PC-3 (cell line): ENCODE measurements at regions not wholly inside any gene's neighbourhood (a gene's known extent, or its start where the extent isn't known, plus 50 kb on each side); places are given as distances from the start of the nearest gene placed in this dataset.

Experiments
- ATAC-seq: fragments of 200-7000 bp; cut with Tn5 transposase; 2 replicates; pipeline ENCODE4 v1.9.1; 2020; ENCODE audit warnings: mild to moderate bottlenecking, moderate library complexity
- BruUV-seq: library from RNA; stranded (reverse); fragments of 400-500 nt; replicated peaks from 2 replicates; lab custom pipeline; 2021; lab: Mats Ljungman, UMichigan
- CTCF ChIA-PET: fragments of 300-600 bp; sonication (Branson Sonifier 250); formaldehyde crosslinking; loops from one replicate; lab custom pipeline; 2022; ENCODE audit warnings: antibody characterized with exemption; lab: Charles Lee
- POLR2A ChIA-PET: fragments of 300-600 bp; sonication (Branson Sonifier 250); formaldehyde crosslinking; loops from one replicate; lab custom pipeline; 2022; ENCODE audit warnings: antibody characterized with exemption; ENCODE audit not compliant: unreplicated experiment; lab: Charles Lee
- DNase-seq: peaks from one replicate; pipeline ENCODE4 v3.0.0-alpha.2; 2015
- H2AFZ ChIP-seq: fragments of 300-600 bp; sonication (generic); 2 replicates; pipeline ENCODE4 v1.6.0; 2016; ENCODE audit warnings: antibody characterized with exemption, low read length
- H3F3A ChIP-seq: fragments of 300-600 bp; sonication (generic); one replicate; pipeline ENCODE4 v1.6.0; 2017; ENCODE audit warnings: antibody characterized with exemption, low read length, control low read depth, mild to moderate bottlenecking; ENCODE audit not compliant: unreplicated experiment
- H3K27ac ChIP-seq: fragments of 300-600 bp; sonication (generic); 2 replicates; pipeline ENCODE4 v1.5.1; 2016; ENCODE audit warnings: mild to moderate bottlenecking, low read length
- H3K27me3 ChIP-seq: fragments of 300-600 bp; sonication (generic); 2 replicates; pipeline ENCODE4 v1.6.1; 2016; ENCODE audit warnings: low read length, mixed read lengths
- H3K36me3 ChIP-seq: fragments of 300-600 bp; sonication (generic); 2 replicates; pipeline ENCODE4 v1.6.1; 2016; ENCODE audit warnings: low read depth, mixed run types, low read length, mixed read lengths
- H3K4me1 ChIP-seq: fragments of 300-600 bp; sonication (generic); 2 replicates; pipeline ENCODE4 v1.5.1; 2016; ENCODE audit warnings: low read length; ENCODE audit not compliant: insufficient read depth
- H3K4me2 ChIP-seq: fragments of 300-600 bp; sonication (generic); 2 replicates; pipeline ENCODE4 v1.6.0; 2016; ENCODE audit warnings: low read length
- H3K4me3 ChIP-seq: fragments of 300-600 bp; sonication (generic); 2 replicates; pipeline ENCODE4 v1.5.1; 2016; ENCODE audit warnings: mild to moderate bottlenecking, low read length, mixed read lengths
- H3K79me2 ChIP-seq: fragments of 300-600 bp; sonication (generic); 2 replicates; pipeline ENCODE4 v1.6.1; 2017; ENCODE audit warnings: low read length, mixed read lengths
- H3K9ac ChIP-seq: fragments of 300-600 bp; sonication (generic); 2 replicates; pipeline ENCODE4 v1.6.0; 2016; ENCODE audit warnings: mild to moderate bottlenecking, low read length
- H3K9me2 ChIP-seq: fragments of 300-600 bp; sonication (generic); replicated peaks from 2 replicates; pipeline ENCODE4 v1.6.1; 2016; ENCODE audit warnings: mixed run types, low read length, mixed read lengths
- H3K9me3 ChIP-seq: fragments of 300-600 bp; sonication (generic); 2 replicates; pipeline ENCODE4 v1.6.1; 2016; ENCODE audit warnings: low read length, mixed read lengths
- H4K20me1 ChIP-seq: fragments of 300-600 bp; sonication (generic); 2 replicates; pipeline ENCODE4 v1.6.1; 2016; ENCODE audit warnings: low read length, mixed read lengths
- CTCF ChIP-seq: fragments of 300-600 bp; sonication (generic); conservative IDR thresholded peaks from 2 replicates; pipeline ENCODE4 v1.5.1; 2017; ENCODE audit warnings: antibody characterized with exemption, low read depth, mild to moderate bottlenecking, low read length
- EZH2 ChIP-seq: fragments of 300-600 bp; sonication (generic); IDR thresholded peaks from one replicate; pipeline ENCODE4 v1.6.1; 2017; ENCODE audit warnings: antibody characterized with exemption, mild to moderate bottlenecking, low read length; ENCODE audit not compliant: unreplicated experiment
- EZH2phosphoT487 ChIP-seq: fragments of 300-600 bp; sonication (generic); IDR thresholded peaks from 2 replicates; pipeline ENCODE4 v1.6.1; 2018; ENCODE audit warnings: mild to moderate bottlenecking, antibody characterized with exemption, low read length, borderline replicate concordance
- intact Hi-C: fragments of 100-400 bp; cut with micrococcal nuclease; formaldehyde crosslinking; loops from 2 replicates; pipeline ENCODE4 v1.9.0; 2023

- no peak for TF ChIP-seq EZH2
- TF ChIP-seq CTCF = no peak
- no peak for TF ChIP-seq EZH2phosphoT487
- no TSS peak for BruUV-seq
- no peaks in the 10 kb centered on the region for H4K20me1 ChIP-seq
- H3K9me2 ChIP-seq = no peaks in the 10 kb centered on the region
- H3K9ac ChIP-seq = no peak overlapping the region
- no peak overlapping the region for H2AFZ ChIP-seq
- ATAC-seq (no peak), DNase-seq (no peak)
- no peaks in the 10 kb centered on the region for H3F3A ChIP-seq
- no peaks in the 10 kb centered on the region for H3K4me1 ChIP-seq
- H3K9me3 ChIP-seq = no peaks in the 10 kb centered on the region
- ChIA-PET CTCF (no interaction called here), POLR2A (no interaction called here)
- H3K36me3 ChIP-seq = no peaks in the 10 kb centered on the region
- no peak overlapping the region for H3K27ac ChIP-seq
- H3K27me3 ChIP-seq = no peaks in the 10 kb centered on the region
- no peak overlapping the region for H3K4me3 ChIP-seq
- intact Hi-C loops = no loop called here
- no peaks in the 10 kb centered on the region for H3K79me2 ChIP-seq
- no peak overlapping the region for H3K4me2 ChIP-seq
Measured at GRCh38 chr3:64903006-64903405, 215.2 kb upstream of the ADAMTS9 start.

GRCh38 chr3:64901986-64902516 is 214.3 kb upstream of the ADAMTS9 start:
- no peaks in the 10 kb centered on the region for H3K4me1 ChIP-seq
- H3K4me2 ChIP-seq = no peak overlapping the region
- no peaks in the 10 kb centered on the region for H3K9me2 ChIP-seq
- H3K4me3 ChIP-seq = no peak overlapping the region
- DNase-seq = no peak
- H3K9me3 ChIP-seq = no peaks in the 10 kb centered on the region
- H4K20me1 ChIP-seq = no peaks in the 10 kb centered on the region
- no peak overlapping the region for H3K9ac ChIP-seq
- intact Hi-C loops = no loop called here
- no peaks in the 10 kb centered on the region for H3K36me3 ChIP-seq
- H3F3A ChIP-seq = no peaks in the 10 kb centered on the region
- H2AFZ ChIP-seq = no peak overlapping the region
- no peaks in the 10 kb centered on the region for H3K79me2 ChIP-seq
- CTCF ChIA-PET = no interaction called here
- TF ChIP-seq EZH2 (no peak), EZH2phosphoT487 (no peak), CTCF (no peak)
- no TSS peak for BruUV-seq
- ATAC-seq = no peak
- H3K27ac ChIP-seq = no peak overlapping the region
- POLR2A ChIA-PET = no interaction called here
- no peaks in the 10 kb centered on the region for H3K27me3 ChIP-seq

GRCh38 chr3:64901522-64901885 is 213.7 kb upstream of the ADAMTS9 start:
- no peaks in the 10 kb centered on the region for H3F3A ChIP-seq
- H3K79me2 ChIP-seq = no peaks in the 10 kb centered on the region
- ChIA-PET CTCF (no interaction called here), POLR2A (no interaction called here)
- H3K27me3 ChIP-seq = no peaks in the 10 kb centered on the region
- H3K9me3 ChIP-seq = no peaks in the 10 kb centered on the region
- no peak overlapping the region for H3K4me2 ChIP-seq
- no TSS peak for BruUV-seq
- DNase-seq (no peak), ATAC-seq (no peak)
- no peaks in the 10 kb centered on the region for H3K36me3 ChIP-seq
- H4K20me1 ChIP-seq = no peaks in the 10 kb centered on the region
- no peak overlapping the region for H3K9ac ChIP-seq
- H3K9me2 ChIP-seq = no peaks in the 10 kb centered on the region
- no peaks in the 10 kb centered on the region for H3K4me1 ChIP-seq
- H2AFZ ChIP-seq = no peak overlapping the region
- no peak for TF ChIP-seq CTCF
- H3K4me3 ChIP-seq = no peak overlapping the region
- intact Hi-C loops = no loop called here
- no peak overlapping the region for H3K27ac ChIP-seq
